WTC11 (cell line): ENCODE measurements at regions not wholly inside any gene's neighbourhood (a gene's known extent, or its start where the extent isn't known, plus 50 kb on each side); places are given as distances from the start of the nearest gene placed in this dataset.

ENCODE experiments used
- CREM ChIP-seq: sonication (generic); formaldehyde crosslinking; IDR thresholded peaks from 2 replicates; pipeline ENCODE4 v1.8.1; 2022; ENCODE audit warnings: mild to moderate bottlenecking, missing genetic modification reagents, moderate library complexity
- NFYB ChIP-seq: sonication (generic); formaldehyde crosslinking; conservative IDR thresholded peaks from 2 replicates; pipeline ENCODE4 v1.8.0; 2022; ENCODE audit warnings: low read depth, missing genetic modification reagents
- TF ChIP-seq, protein P1 (sequence below): fragments of 200-600 bp; IDR thresholded peaks from 2 replicates; pipeline ENCODE4 v1.8.0; 2022; ENCODE audit warnings: antibody characterized with exemption

DNA sequence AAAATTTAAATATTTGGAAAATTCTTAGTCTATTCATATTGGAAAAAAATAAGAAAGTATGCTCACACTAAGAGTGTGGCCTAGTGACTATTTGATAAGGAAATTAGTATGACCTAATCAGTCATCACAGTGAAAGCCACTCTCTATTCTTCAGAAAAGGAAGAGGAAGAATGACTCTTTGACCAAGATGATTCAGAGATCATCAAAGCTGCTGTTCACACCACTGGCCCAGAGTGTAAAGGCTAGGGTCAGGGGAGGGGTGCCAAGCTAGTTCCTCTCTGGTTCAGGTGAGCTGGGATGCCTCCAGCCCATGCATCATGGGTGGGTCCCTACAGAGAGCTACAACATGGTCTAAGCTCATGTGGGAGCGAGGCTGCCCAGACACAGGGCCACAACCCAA is 396.9 kb upstream of the NDST3 start:
- TF ChIP-seq CREM (no peak), NFYB (CRISPR knock-in tag) (no peak)
- TF ChIP-seq, protein P1, sequence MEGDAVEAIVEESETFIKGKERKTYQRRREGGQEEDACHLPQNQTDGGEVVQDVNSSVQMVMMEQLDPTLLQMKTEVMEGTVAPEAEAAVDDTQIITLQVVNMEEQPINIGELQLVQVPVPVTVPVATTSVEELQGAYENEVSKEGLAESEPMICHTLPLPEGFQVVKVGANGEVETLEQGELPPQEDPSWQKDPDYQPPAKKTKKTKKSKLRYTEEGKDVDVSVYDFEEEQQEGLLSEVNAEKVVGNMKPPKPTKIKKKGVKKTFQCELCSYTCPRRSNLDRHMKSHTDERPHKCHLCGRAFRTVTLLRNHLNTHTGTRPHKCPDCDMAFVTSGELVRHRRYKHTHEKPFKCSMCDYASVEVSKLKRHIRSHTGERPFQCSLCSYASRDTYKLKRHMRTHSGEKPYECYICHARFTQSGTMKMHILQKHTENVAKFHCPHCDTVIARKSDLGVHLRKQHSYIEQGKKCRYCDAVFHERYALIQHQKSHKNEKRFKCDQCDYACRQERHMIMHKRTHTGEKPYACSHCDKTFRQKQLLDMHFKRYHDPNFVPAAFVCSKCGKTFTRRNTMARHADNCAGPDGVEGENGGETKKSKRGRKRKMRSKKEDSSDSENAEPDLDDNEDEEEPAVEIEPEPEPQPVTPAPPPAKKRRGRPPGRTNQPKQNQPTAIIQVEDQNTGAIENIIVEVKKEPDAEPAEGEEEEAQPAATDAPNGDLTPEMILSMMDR: no peak
